ENCODE measurements at regions not wholly inside any gene's neighbourhood (a gene's known extent, or its start where the extent isn't known, plus 50 kb on each side); places are given as distances from the start of the nearest gene placed in this dataset.

DNA sequence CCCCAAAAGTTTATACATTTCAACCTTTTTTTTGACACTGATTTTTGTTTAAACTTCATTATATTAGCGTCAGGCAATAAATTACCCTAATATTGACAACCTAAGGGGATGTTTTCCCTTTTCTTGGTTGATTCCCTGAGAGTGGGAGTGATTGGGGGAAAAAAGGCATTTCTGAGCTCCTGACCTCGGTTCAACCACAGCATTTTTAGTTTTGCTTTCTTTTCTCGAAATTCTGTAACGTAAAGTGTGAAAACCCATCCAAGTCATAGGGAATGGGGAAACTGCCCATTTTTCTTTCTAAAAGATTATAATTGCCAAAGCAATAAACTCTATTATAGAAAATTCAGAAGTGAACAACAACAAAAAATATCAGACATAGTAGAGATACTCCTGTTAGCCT lies 67.9 kb upstream of the SPACA1 start:
- H3K9me3 ChIP-seq (ENCODE audit: insufficient read depth, low read length, severe bottlenecking), result no peaks in the 10 kb centered on the region
- no peak for DNase-seq

DNA sequence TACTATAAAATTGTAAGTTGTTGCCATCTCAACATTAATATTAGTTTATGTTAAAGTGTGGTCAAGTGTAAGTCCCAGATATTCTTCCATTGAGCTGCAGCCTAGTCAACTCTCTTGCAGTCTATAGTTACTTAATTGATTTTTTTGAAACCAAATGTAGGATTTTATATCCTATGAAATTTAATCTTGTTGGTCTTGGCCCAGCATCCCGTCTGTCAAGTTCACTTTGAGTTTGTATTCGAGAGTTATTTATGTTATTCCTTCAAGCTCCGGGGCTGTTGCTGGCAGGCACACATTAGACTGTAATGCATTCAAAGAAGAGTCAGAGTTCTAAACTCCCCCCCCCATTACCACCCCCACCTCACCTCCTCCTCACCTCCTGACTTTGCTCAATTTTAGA lies 71.0 kb upstream of the SPACA1 start:
- H3K27me3 ChIP-seq (ENCODE audit: insufficient read depth, low read length, poor library complexity), result no peaks in the 10 kb centered on the region
- no peaks in the 10 kb centered on the region for H4K20me1 ChIP-seq (ENCODE audit: insufficient read depth, low read length)
- DNase-seq, result no peak
- no peaks in the 10 kb centered on the region for H3K79me2 ChIP-seq (ENCODE audit: insufficient read depth, low read length)
- H3K4me1 ChIP-seq (ENCODE audit: insufficient read depth, low read length), result no peaks in the 10 kb centered on the region
- ATAC-seq (ENCODE audit: insufficient read depth, low read depth), result no peak
- H3K4me2 ChIP-seq (ENCODE audit: insufficient read depth, low read length), result no peak overlapping the region
- no peaks in the 10 kb centered on the region for H3K9me3 ChIP-seq (ENCODE audit: insufficient read depth, low read length, severe bottlenecking)
- H3K9ac ChIP-seq (ENCODE audit: low read depth, low read length), result no peak overlapping the region
- no peak overlapping the region for H3K27ac ChIP-seq (ENCODE audit: low read length)
- no peak overlapping the region for H2AFZ ChIP-seq (ENCODE audit: low read depth, low read length)
- no peaks in the 10 kb centered on the region for H3K36me3 ChIP-seq (ENCODE audit: insufficient read depth, low read length)
- no peak overlapping the region for H3K4me3 ChIP-seq (ENCODE audit: low read depth in 1 of 2, low read length in 2 of 2)
- no peak for TF ChIP-seq EZH2 (IDR thresholded peaks at IDR 0.05; ENCODE audit: borderline replicate concordance, low read depth, low read length, severe bottlenecking)
- TF ChIP-seq, protein P1, sequence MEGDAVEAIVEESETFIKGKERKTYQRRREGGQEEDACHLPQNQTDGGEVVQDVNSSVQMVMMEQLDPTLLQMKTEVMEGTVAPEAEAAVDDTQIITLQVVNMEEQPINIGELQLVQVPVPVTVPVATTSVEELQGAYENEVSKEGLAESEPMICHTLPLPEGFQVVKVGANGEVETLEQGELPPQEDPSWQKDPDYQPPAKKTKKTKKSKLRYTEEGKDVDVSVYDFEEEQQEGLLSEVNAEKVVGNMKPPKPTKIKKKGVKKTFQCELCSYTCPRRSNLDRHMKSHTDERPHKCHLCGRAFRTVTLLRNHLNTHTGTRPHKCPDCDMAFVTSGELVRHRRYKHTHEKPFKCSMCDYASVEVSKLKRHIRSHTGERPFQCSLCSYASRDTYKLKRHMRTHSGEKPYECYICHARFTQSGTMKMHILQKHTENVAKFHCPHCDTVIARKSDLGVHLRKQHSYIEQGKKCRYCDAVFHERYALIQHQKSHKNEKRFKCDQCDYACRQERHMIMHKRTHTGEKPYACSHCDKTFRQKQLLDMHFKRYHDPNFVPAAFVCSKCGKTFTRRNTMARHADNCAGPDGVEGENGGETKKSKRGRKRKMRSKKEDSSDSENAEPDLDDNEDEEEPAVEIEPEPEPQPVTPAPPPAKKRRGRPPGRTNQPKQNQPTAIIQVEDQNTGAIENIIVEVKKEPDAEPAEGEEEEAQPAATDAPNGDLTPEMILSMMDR (IDR thresholded peaks at IDR 0.05; ENCODE audit: borderline replicate concordance, extremely low read depth, low read length, poor library complexity, severe bottlenecking), result no peak

More for the DNA sequence above, 67.9 kb upstream of the SPACA1 start:
- no peak overlapping the region for H3K4me3 ChIP-seq (ENCODE audit: low read depth in 1 of 2, low read length in 2 of 2)
- TF ChIP-seq, protein P1 (IDR thresholded peaks at IDR 0.05; ENCODE audit: borderline replicate concordance, extremely low read depth, low read length, poor library complexity, severe bottlenecking), result no peak
- no peak for TF ChIP-seq EZH2 (IDR thresholded peaks at IDR 0.05; ENCODE audit: borderline replicate concordance, low read depth, low read length, severe bottlenecking)
- H3K36me3 ChIP-seq (ENCODE audit: insufficient read depth, low read length), result no peaks in the 10 kb centered on the region
- H3K79me2 ChIP-seq (ENCODE audit: insufficient read depth, low read length), result no peaks in the 10 kb centered on the region
- H3K4me2 ChIP-seq (ENCODE audit: insufficient read depth, low read length), result no peak overlapping the region
- H3K9ac ChIP-seq (ENCODE audit: low read depth, low read length), result no peak overlapping the region
- H2AFZ ChIP-seq (ENCODE audit: low read depth, low read length), result no peak overlapping the region
- H4K20me1 ChIP-seq (ENCODE audit: insufficient read depth, low read length), result no peaks in the 10 kb centered on the region
- no peaks in the 10 kb centered on the region for H3K4me1 ChIP-seq (ENCODE audit: insufficient read depth, low read length)
- ATAC-seq (ENCODE audit: insufficient read depth, low read depth), result no peak
- H3K27me3 ChIP-seq (ENCODE audit: insufficient read depth, low read length, poor library complexity), result no peaks in the 10 kb centered on the region
- no peak overlapping the region for H3K27ac ChIP-seq (ENCODE audit: low read length)

DNA sequence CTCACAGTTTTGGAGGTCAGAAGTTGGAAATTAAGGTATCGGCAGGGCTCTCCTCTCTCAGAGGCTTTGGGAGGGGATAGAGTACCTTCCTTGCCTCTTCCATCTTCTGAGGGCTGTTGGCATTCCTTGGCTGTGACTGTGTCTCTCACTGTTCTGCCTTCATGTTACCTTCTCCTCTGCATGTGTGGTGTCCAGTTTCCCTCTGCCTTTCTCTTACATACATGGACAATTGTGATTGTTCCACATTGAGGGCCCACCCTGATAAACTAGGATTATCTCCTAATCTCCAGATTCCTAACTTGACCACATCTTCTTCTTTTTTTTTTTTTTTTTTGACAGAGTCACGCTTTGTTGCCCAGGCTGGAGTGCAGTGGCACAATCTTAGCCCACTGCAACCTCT lies 72.1 kb upstream of the SPACA1 start:
- H3K4me1 ChIP-seq (ENCODE audit: insufficient read depth, low read length), result no peaks in the 10 kb centered on the region
- H3K36me3 ChIP-seq (ENCODE audit: insufficient read depth, low read length), result no peaks in the 10 kb centered on the region
- H4K20me1 ChIP-seq (ENCODE audit: insufficient read depth, low read length), result no peaks in the 10 kb centered on the region
- DNase-seq, result no peak
- ATAC-seq (ENCODE audit: insufficient read depth, low read depth), result no peak
- no peaks in the 10 kb centered on the region for H3K27me3 ChIP-seq (ENCODE audit: insufficient read depth, low read length, poor library complexity)
- no peak overlapping the region for H2AFZ ChIP-seq (ENCODE audit: low read depth, low read length)
- no peak for TF ChIP-seq EZH2 (IDR thresholded peaks at IDR 0.05; ENCODE audit: borderline replicate concordance, low read depth, low read length, severe bottlenecking)
- no peak overlapping the region for H3K9ac ChIP-seq (ENCODE audit: low read depth, low read length)
- no peaks in the 10 kb centered on the region for H3K9me3 ChIP-seq (ENCODE audit: insufficient read depth, low read length, severe bottlenecking)
- no peak overlapping the region for H3K4me3 ChIP-seq (ENCODE audit: low read depth in 1 of 2, low read length in 2 of 2)
- no peak overlapping the region for H3K27ac ChIP-seq (ENCODE audit: low read length)
- H3K4me2 ChIP-seq (ENCODE audit: insufficient read depth, low read length), result no peak overlapping the region
- H3K79me2 ChIP-seq (ENCODE audit: insufficient read depth, low read length), result no peaks in the 10 kb centered on the region

DNA sequence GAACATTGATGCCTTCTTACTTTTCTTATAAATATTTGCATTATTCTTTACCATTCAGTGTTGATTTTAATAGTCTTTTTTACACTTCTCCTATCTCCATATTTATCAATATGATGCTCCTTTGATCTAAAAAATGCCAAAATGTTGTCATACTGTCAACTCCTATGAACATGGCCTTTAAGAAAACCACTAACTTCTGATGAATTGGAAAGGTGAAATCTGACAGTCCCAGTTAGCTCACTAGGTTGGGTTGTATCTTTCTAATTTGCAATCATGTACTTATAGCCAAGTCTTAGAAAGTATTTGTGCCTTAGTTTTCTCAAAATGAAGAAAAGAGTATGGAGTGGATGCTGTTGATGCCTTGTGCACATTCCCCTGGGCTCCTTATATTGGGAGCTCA lies 75.4 kb upstream of the SPACA1 start:
- Histone ChIP-seq H3K27ac (ENCODE audit: low read length) (no peak overlapping the region), H3K79me2 (ENCODE audit: insufficient read depth, low read length) (no peaks in the 10 kb centered on the region), H2AFZ (ENCODE audit: low read depth, low read length) (no peak overlapping the region), H3K4me3 (ENCODE audit: low read depth in 1 of 2, low read length in 2 of 2) (no peak overlapping the region), H3K36me3 (ENCODE audit: insufficient read depth, low read length) (no peaks in the 10 kb centered on the region), H3K4me2 (ENCODE audit: insufficient read depth, low read length) (no peak overlapping the region), H3K27me3 (ENCODE audit: insufficient read depth, low read length, poor library complexity) (no peaks in the 10 kb centered on the region), H3K9ac (ENCODE audit: low read depth, low read length) (no peak overlapping the region), H4K20me1 (ENCODE audit: insufficient read depth, low read length) (no peaks in the 10 kb centered on the region), H3K9me3 (ENCODE audit: insufficient read depth, low read length, severe bottlenecking) (no peaks in the 10 kb centered on the region), H3K4me1 (ENCODE audit: insufficient read depth, low read length) (no peaks in the 10 kb centered on the region)
- TF ChIP-seq EZH2 (IDR thresholded peaks at IDR 0.05; ENCODE audit: borderline replicate concordance, low read depth, low read length, severe bottlenecking), result no peak
- TF ChIP-seq, protein P1 (IDR thresholded peaks at IDR 0.05; ENCODE audit: borderline replicate concordance, extremely low read depth, low read length, poor library complexity, severe bottlenecking), result no peak
- ATAC-seq (ENCODE audit: insufficient read depth, low read depth) (no peak), DNase-seq (no peak)

All from DND-41 (cell line).